Hepatocyte (in vitro differentiated cells): ENCODE measurements at regions not wholly inside any gene's neighbourhood (a gene's known extent, or its start where the extent isn't known, plus 50 kb on each side); places are given as distances from the start of the nearest gene placed in this dataset.

Experiments
- CTCF ChIP-seq: fragments of 200-600 bp; sonication (generic); IDR thresholded peaks from 2 replicates; pipeline ENCODE4 v1.5.1; 2016; ENCODE audit warnings: antibody characterized with exemption, mild to moderate bottlenecking; ENCODE audit not compliant: poor library complexity
- EZH2 ChIP-seq: fragments of 200-600 bp; sonication (generic); IDR thresholded peaks from 2 replicates; pipeline ENCODE4 v1.6.1; 2016; ENCODE audit warnings: antibody characterized with exemption, mild to moderate bottlenecking, borderline replicate concordance

DNA sequence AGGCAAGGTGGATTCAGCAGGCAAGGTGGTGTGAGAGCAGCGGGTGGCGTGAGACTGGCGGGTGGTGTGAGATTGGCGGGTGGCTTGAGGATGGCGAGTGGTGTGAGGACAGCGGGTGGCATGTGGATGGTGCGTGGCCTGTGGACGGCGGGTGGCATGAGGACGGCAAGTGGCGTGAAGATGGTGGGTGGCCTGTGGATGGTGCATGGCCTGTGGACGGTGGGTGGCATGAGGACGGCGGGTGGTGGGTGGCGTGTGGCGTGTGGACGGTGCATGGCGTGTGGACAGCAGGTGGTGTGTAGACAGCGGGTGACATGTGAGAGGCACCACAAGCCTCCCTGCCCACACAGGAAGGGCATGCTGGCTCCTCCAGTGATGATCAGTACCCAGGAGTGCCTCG, 186.9 kb upstream of the SALL3 start:
- TF ChIP-seq CTCF (no peak), EZH2 (no peak)
